Panc1 (cell line): ENCODE measurements at regions not wholly inside any gene's neighbourhood (a gene's known extent, or its start where the extent isn't known, plus 50 kb on each side); places are given as distances from the start of the nearest gene placed in this dataset.

Experiments used
- ATAC-seq: fragments of 200-7000 bp; cut with Tn5 transposase; 2 replicates; pipeline ENCODE4 v1.9.1; 2020; ENCODE audit warnings: mild to moderate bottlenecking, moderate library complexity
- BruUV-seq: library from RNA; stranded (reverse); fragments of 400-500 nt; replicated peaks from 2 replicates; lab custom pipeline; 2021; lab: Mats Ljungman, UMichigan
- CTCF ChIA-PET: fragments of 300-600 bp; sonication (Branson Sonifier 250); formaldehyde crosslinking; loops from one replicate; lab custom pipeline; 2022; ENCODE audit warnings: antibody characterized with exemption; lab: Charles Lee
- POLR2A ChIA-PET: fragments of 300-600 bp; sonication (Branson Sonifier 250); formaldehyde crosslinking; loops from one replicate; lab custom pipeline; 2022; ENCODE audit warnings: antibody characterized with exemption; lab: Charles Lee
- DNase-seq: peaks from one replicate; pipeline ENCODE4 v3.0.0-alpha.2; 2010; ENCODE audit warnings: low read depth, low spot score
- H3K27ac ChIP-seq: 2 replicates; pipeline ENCODE4 v1.5.1; 2011; ENCODE audit warnings: mild to moderate bottlenecking, low read length, inconsistent platforms
- H3K27me3 ChIP-seq: fragments of 200-500 bp; sonication (Bioruptor generic); 2 replicates; pipeline ENCODE4 v1.6.0; 2014; ENCODE audit warnings: low read length, inconsistent platforms; ENCODE audit not compliant: control insufficient read depth, insufficient read depth
- H3K36me3 ChIP-seq: fragments of 200-500 bp; sonication (Bioruptor generic); 2 replicates; pipeline ENCODE4 v1.5.1; 2014; ENCODE audit warnings: inconsistent platforms, mild to moderate bottlenecking, low read length, moderate library complexity; ENCODE audit not compliant: control insufficient read depth, insufficient read depth
- H3K4me1 ChIP-seq: 2 replicates; pipeline ENCODE4 v1.5.1; 2011; ENCODE audit warnings: inconsistent platforms, mild to moderate bottlenecking, low read length, moderate library complexity; ENCODE audit not compliant: control insufficient read depth, insufficient read depth
- H3K4me3 ChIP-seq, 2 experiments: 2 replicates each; pipeline ENCODE4 v1.5.1; 2011 to 2012; ENCODE audit warnings: low read depth in 2 of 2, low read length in 2 of 2, mild to moderate bottlenecking in 2 of 2, inconsistent platforms in 1 of 2, moderate library complexity in 1 of 2
- H3K9me3 ChIP-seq: fragments of 200-500 bp; sonication (Bioruptor generic); 2 replicates; pipeline ENCODE4 v1.5.1; 2014; ENCODE audit warnings: low read depth, mild to moderate bottlenecking, inconsistent platforms, low read length, moderate library complexity; ENCODE audit not compliant: control insufficient read depth, insufficient read depth
- POLR2AphosphoS5 ChIP-seq: IDR thresholded peaks from 2 replicates; pipeline ENCODE4 v1.6.1; 2012; ENCODE audit warnings: mild to moderate bottlenecking, low read depth, low read length, moderate library complexity
- REST ChIP-seq, 2 experiments: IDR thresholded peaks; 2 replicates each; pipeline ENCODE4 v1.6.1; 2011 to 2012; ENCODE audit warnings: low read depth in 2 of 2, control low read depth in 1 of 2, low read length in 1 of 2, mild to moderate bottlenecking in 1 of 2, moderate library complexity in 1 of 2; ENCODE audit not compliant: insufficient read depth in 1 of 2
- SIN3A ChIP-seq: IDR thresholded peaks from 2 replicates; pipeline ENCODE4 v1.6.1; 2012; ENCODE audit warnings: low read depth, mild to moderate bottlenecking, low read length, moderate library complexity, borderline replicate concordance; ENCODE audit not compliant: insufficient read depth
- TCF7L2 ChIP-seq: IDR thresholded peaks from 2 replicates; pipeline ENCODE4 v1.6.1; 2011; ENCODE audit warnings: mild to moderate bottlenecking, low read depth, low read length, inconsistent platforms
- in situ Hi-C: cut with HindIII; loops from 2 replicates; pipeline ENCODE4 v1.10.0; 2016; ENCODE audit warnings: low sequenced_read_pairs, low pct_unique_long_range_greater_than_20kb
- intact Hi-C: fragments of 100-400 bp; cut with micrococcal nuclease; formaldehyde crosslinking; loops from one replicate; pipeline ENCODE4 v1.10.0; 2022; ENCODE audit not compliant: unreplicated experiment
- TF ChIP-seq, protein P1 (sequence below): fragments of 450-650 bp; IDR thresholded peaks from 2 replicates; pipeline ENCODE4 v1.5.1; 2017; ENCODE audit warnings: mild to moderate bottlenecking

GRCh38 chr7:111653846-111654245 is 91.6 kb upstream of the IMMP2L start:
- Histone ChIP-seq H3K36me3 (no peaks in the 10 kb centered on the region), H3K4me3 (no peak overlapping the region), H3K9me3 (no peaks in the 10 kb centered on the region), H3K27me3 (no peaks in the 10 kb centered on the region), H3K4me1 (peaks cover 7% of the 10 kb centered on the region; the same call in 1 of the 2 replicates), H3K27ac (no peak overlapping the region)
- in situ Hi-C loops, result no loop called here
- CTCF ChIA-PET, result no interaction called here
- TF ChIP-seq REST (IDR thresholded peaks at IDR 0.05; ENCODE audit: insufficient read depth in 1 of 2, low read depth in 2 of 2, low read length in 1 of 2) (no peak), TCF7L2 (no peak), SIN3A (no peak), POLR2AphosphoS5 (no peak)
- TF ChIP-seq, protein P1, sequence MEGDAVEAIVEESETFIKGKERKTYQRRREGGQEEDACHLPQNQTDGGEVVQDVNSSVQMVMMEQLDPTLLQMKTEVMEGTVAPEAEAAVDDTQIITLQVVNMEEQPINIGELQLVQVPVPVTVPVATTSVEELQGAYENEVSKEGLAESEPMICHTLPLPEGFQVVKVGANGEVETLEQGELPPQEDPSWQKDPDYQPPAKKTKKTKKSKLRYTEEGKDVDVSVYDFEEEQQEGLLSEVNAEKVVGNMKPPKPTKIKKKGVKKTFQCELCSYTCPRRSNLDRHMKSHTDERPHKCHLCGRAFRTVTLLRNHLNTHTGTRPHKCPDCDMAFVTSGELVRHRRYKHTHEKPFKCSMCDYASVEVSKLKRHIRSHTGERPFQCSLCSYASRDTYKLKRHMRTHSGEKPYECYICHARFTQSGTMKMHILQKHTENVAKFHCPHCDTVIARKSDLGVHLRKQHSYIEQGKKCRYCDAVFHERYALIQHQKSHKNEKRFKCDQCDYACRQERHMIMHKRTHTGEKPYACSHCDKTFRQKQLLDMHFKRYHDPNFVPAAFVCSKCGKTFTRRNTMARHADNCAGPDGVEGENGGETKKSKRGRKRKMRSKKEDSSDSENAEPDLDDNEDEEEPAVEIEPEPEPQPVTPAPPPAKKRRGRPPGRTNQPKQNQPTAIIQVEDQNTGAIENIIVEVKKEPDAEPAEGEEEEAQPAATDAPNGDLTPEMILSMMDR, result no peak
- POLR2A ChIA-PET, result no interaction called here
- DNase-seq (no peak), ATAC-seq (no peak)
- intact Hi-C loops, result no loop called here
- BruUV-seq, result no TSS peak

DNA sequence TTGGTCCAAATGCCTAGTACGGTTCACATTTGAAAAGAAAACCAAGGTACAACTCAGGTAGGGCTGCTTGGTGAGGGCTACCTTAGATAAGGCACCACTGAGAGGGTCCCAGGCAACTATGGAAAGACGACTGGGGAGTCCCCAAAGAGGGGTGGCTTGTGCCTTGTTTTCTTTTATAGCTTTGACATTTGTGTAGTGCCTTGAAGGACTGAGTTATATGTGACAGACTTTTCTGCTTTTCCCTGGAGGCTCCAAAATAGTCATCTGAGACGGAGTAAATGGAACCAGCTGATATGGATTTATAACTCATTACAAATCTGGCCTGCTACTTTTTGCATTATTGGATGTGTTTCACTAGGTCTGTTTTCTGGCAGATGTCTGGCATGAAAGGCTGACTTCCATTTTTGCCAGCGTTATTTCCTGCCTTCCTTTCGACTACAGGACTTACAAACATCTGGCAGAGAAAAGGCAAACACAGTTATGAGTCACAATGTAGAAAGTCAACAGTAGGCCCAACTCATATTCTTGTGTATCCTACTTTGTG is 88.2 kb upstream of the IMMP2L start:
- Histone ChIP-seq H3K9me3 (no peaks in the 10 kb centered on the region), H3K4me3 (no peak overlapping the region), H3K27ac (peak overlapping the region; percentile 71), H3K4me1 (peaks cover 7% of the 10 kb centered on the region; the same call in 1 of the 2 replicates), H3K36me3 (no peaks in the 10 kb centered on the region), H3K27me3 (no peaks in the 10 kb centered on the region)
- CTCF ChIA-PET, result no interaction called here
- intact Hi-C loops, result no loop called here
- ATAC-seq, result peak; percentile 99
- POLR2A ChIA-PET, result no interaction called here
- BruUV-seq, result no TSS peak
- DNase-seq, result peak; percentile 89
- no peak for TF ChIP-seq SIN3A
- no peak for TF ChIP-seq REST (IDR thresholded peaks at IDR 0.05; ENCODE audit: insufficient read depth in 1 of 2, low read depth in 2 of 2, low read length in 1 of 2)
- no peak for TF ChIP-seq TCF7L2
- peak; percentile 48; the same call in 1 of the 2 replicates for TF ChIP-seq POLR2AphosphoS5
- TF ChIP-seq, protein P1, result no peak
- in situ Hi-C loops, result no loop called here
